ENCODE measurements at regions not wholly inside any gene's neighbourhood (a gene's known extent, or its start where the extent isn't known, plus 50 kb on each side); places are given as distances from the start of the nearest gene placed in this dataset.

DNA sequence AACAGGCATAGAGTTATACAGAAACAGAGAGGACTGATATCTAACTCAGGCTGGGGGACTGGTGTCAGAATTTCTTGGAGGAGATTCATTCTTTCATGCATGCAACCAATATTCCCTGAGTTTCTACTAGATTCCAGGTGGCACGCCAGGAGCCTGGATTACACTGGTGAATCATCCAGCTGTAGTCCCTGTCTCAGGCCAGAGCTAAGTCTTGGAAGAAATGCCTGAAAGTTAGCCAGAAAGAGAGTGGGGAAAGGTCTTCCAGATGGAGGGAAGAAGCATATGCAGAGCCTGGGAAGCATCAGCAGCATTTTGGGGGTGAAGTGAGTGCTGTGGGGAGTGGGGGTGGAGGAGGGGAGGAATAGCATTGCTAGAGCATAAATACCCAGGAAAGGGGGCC is 239.1 kb downstream of the OMA1 start:
- DNase-seq: no peak

DNA sequence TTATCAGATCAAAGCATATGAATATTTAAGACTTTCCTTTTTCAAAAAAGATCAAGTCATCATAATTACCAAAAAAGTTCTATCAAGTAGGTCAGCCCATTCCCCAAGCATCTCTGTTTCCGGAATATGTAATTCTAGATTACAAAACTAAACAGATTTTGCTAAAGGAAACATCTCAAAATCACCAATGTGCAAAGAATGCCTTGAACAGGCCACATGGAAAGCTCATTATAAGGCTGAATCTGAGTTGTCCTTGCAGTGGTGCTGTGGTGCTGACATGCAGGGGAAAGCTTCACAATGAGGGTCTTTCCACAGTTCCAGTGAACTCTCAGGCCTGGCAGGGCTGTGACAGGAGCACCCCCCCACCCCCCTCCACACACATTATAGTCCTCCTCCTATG is 240.9 kb downstream of the OMA1 start:
- no peak for DNase-seq

DNA sequence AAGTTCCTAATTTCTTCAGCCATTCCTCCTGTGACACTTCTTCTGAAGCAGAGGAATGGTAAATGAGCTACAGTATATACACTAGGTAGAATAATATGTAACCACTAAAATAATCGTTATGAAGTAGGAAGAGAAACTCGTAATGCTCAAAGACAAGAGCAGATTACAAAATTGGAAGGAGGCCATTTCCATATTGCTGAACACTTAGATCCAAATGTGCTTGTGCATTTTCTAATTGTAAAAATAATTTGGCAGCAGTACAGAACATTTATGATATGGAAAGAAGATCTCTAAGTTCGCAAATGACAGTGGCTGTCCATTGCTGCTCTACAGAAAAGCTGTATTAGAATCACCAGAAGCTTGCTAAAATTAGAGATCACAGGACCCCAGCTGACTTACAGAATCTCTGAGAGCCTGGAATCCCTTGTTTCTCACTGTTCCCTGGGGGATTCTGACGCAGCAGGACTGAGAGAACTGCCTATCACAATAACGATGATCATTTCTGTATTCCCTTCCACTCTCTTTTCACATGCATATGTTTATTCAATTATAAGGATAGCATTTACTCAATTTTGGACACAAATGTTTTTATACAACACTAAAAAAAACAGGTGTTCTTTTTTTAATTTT is 242.1 kb downstream of the OMA1 start:
- DNase-seq: no peak

GRCh38 chr1:58303841-58304240 is 242.7 kb downstream of the OMA1 start:
- no peak for DNase-seq

- DNase-seq: no peak
Measured at GRCh38 chr1:58293388-58293787, 253.1 kb downstream of the OMA1 start.

DNA sequence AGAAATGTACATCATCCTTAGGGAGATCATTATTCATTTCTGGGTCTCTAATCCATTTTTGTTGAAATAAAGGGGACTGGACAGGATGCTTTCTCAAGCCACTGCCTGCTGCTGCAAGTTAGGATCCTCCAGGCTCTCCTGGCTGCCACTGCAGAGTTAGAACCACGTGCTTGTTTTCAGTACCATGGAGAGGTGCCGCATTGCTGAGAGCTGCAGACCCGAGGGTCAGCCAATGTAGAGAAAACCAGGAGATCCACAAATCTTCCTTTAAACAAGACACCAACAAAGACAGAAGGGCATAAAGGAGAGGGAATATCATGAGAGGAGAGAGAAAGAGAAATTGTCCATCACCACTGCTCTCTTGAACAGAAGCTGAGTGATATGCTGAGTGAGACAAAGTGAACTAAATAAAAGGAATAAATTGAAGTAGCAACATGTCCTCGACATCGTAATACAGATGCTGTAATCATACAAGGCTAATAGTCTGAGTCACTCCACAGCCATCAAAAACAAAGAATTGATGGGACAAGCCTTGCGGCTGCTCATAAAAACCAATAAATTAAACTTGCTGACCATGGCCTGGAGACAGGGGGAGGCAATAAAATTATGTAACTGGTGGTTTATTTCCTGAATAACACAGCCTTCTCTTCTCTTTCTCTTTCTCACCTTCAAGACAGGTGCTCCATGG is 255.7 kb downstream of the OMA1 start:
- DNase-seq: peak; percentile 53

DNA sequence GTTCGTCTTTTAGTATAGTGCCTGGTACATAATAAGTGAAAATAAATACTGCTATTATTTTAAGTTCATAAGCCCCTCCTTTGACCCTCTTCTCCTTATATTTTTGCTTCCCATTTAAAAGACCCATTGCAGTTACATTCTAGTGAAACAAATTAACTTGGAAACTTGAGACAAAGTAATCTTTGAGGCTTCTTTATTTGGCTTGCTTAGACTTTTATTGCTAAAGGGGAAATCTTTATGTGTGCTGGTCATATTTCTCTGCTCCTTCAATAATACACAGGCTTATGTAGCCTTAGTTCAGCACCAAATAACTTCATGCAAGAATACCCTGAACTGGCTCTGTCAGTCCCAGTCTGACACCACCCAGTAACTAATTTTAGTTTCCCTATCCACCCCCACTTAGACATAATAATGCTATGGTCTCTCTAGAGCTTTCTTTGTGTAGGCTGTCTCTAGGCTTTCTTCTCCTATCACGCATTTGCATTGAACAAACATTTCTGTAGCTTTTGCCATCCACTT is 257.8 kb downstream of the OMA1 start:
- DNase-seq: no peak

- no peak for DNase-seq
Measured at GRCh38 chr1:58287894-58288623, 258.5 kb downstream of the OMA1 start.

DNA sequence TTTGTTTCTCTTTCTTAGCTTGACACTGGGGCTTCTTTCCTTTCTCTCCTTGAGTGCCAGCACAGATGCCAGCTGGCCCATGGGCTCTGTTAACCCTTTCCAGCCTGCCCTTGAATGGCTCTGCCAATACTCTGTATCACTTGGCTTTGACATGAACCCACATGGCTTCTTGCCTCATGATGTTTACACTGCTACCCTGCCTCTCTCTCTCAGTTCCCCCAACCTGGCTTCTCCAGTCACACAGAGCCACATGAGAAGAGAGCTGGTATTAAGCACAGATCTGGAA is 262.4 kb downstream of the OMA1 start:
- DNase-seq: no peak

GRCh38 chr1:58283388-58284224 is 262.9 kb downstream of the OMA1 start:
- no peak for DNase-seq

DNA sequence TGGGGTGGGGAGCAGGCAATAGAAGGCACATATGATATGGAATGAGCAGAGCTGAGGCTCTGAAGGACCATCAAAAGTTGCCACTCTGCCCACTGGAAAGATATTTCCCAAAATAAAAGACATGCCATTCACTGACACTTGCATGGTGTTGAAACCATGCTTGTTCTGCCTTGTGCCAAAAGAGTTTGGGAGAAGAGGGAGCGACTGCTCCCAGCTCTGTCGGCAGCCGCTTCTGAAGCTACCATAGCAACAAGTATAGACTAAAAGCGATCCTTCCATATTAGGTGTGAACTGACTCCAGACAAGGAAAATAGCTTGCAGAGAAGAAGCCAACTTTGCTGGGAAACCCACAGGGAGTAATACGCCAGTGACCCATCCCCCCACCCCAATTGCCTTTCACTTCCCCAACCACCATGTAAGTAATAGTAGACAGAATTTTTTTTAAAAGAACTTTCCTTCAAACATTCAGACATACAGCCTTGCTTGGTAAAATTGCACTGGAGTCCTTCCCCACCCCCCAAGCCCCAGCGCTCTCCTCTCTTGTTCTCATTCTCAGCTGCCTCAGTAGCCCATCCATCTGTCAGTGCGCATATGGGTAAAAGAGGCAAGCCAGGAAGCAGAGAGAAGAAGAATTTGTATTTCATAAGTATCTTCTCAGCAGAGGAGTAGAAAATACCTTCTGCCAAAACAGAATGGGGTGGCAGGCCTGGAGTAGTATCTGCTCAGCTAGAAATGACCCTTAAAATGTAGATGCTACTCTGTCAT is 263.7 kb downstream of the OMA1 start:
- DNase-seq: no peak

DNA sequence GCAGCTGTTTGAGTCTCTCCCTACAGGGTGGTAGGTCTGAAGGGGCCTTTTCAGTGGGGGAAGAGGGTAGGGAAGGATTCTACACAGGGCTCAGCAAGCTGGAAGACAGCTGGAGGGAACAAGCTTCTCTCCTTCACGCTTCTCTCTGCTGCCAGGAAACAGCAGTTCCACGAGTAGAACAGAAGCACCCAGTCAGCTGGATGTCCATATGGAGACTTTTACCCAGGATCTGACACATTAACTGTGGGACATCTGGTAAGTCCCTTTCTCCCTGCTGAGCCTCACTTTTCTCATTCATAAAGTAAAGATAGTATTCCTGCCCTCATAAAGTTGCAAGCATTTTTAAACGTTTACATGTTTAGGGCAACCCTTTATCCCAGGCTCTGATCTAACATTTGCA is 280.3 kb downstream of the OMA1 start:
- DNase-seq: no peak

- no peak for DNase-seq
Measured at GRCh38 chr1:58264462-58264861, 282.1 kb downstream of the OMA1 start.

DNA sequence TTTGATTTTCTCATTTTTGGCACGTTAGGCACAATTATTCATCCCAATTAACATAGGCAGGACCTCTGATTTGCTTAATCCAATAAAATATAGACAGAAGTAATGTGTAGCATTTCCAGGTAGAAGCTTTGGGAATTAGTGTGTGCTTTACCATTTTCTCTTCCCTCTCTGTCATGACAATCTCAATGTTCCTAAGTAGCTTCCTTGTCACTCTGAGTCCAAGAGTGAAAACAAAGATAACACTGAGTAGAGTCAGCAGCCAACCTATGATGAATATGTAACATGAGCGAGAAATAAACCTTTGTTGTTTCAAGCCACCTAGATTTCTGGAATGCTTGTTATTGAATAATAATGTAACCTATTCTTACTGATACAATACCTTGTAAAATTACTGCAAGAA is 283.8 kb downstream of the OMA1 start:
- no peak for DNase-seq

DNA sequence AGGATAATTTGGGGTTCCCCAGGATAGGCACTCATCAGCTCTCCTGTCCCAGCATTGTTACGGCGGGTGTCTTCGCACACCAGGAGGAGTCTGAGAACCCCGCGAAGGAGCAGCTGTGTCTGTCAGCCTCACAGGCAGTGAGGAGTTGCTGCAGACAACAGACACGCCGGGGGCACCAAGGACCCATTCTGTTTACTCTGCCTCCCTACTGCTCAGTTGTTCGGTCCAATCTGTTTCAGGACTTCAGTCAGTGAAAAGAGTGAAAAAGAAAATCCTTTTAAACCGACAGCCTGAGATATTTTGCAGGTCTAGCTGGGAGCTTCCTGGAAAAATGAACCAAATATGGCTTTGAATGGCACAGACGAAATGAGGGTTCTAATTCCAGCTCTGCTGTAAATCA is 288.4 kb downstream of the OMA1 start:
- no peak for DNase-seq

DNA sequence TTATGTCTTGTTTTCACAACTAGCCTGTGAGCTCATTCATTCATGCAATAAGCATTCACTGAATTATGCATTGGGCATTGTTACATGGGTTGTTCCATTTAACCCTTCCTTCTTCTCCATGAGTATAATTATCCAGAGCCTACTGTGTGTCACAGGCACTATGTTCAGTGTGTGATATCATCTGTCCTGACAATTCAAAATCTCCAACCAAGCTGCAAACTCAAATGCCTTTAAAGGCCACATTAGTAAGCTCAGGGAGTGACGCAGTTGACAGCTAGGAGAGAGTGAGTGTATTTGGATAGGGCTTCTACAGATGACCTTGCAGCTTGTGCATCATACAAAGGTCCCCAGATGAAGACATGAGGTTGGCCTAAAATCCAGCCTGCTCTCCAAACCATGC is 289.5 kb downstream of the OMA1 start:
- no peak for DNase-seq

GRCh38 chr1:58256546-58256945 is 290.0 kb downstream of the OMA1 start:
- DNase-seq: no peak

DNA sequence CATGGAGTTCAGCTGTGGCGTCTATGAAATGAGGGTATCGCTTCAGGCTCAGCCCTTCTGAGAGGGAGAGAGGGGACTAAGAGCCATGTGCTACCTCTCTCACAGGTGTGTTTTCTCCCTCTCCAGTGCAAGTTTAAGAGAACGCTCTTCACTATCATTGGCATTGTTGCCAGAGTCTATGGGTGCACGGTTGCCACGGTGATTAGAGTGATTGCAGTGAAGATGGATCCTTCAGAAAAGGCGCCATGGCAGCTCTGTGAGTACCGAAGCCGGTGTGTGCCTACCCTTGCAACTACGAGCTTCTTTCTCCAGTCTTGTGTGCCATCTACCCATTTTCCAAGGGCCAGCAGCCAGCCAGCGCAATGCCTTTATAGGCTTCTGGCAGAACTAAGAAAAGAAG is 290.5 kb downstream of the OMA1 start:
- no peak for DNase-seq

- no peak for DNase-seq
Measured at GRCh38 chr1:58255192-58255591, 291.3 kb downstream of the OMA1 start.

- DNase-seq: no peak
Measured at GRCh38 chr1:58251430-58252073, 295.0 kb downstream of the OMA1 start.

DNA sequence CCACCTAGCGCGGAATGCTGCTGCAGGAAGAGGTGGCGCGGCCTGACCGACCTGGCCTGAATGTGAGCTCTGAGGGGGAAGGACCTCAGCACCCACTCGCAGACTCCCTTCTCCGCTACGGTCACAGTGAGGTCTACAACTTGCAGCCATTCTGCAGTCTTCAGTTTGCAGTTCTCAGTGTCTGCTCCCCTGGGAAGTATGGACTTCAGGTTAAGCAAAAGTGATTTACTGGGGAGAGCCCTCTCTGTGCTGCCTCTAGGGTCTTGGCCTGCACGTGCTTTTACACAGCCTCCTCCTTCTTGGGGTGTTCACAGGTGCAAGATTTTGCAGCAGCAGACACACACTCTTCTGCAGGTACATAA is 296.0 kb downstream of the OMA1 start:
- no peak for DNase-seq

All from right forelimb (tissue), 1 donor.